ENCODE measurements at regions not wholly inside any gene's neighbourhood (a gene's known extent, or its start where the extent isn't known, plus 50 kb on each side); places are given as distances from the start of the nearest gene placed in this dataset.

DNA sequence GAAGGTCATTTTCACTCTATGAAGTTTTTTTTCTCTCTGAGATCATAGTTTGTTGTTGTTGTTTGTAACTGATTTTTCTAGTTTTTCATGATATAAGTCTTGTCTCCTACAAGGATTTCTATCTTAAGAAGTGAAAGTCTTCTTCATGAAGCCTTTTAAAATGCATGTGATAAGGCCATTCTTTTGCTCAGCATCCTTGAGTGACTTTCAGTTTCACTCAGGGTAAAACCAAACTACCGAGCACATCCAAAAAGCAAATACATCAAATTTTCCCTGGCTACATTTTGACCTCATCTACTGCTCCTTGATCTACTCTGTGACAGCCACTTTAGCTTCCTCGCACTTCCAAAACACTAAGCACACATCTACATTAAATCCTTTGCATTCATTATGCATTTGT is 580.7 kb downstream of the KCTD8 start:
- no peak for DNase-seq (ENCODE audit: low read depth, low spot score)
- H3K27ac ChIP-seq = no peak overlapping the region

DNA sequence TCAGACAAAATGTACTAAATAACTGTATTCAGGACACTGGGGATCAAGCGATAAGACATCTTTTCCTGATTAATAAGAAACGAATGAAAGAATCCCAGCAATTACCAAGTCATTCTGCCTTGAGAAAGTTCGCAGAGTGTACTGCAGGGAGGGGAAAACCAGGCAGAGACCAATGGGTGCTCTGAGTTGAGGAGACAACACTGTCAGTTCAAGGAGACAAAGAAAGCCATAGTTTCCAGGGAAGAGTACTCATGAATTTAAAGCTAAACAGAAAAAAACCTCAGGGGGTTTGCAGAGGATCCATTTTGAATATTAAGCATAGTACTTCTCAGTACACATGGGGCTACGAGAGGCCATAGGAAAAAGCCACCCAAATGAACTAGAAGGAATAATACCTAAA is 573.0 kb downstream of the KCTD8 start:
- H3K27ac ChIP-seq = no peak overlapping the region
- DNase-seq (ENCODE audit: low read depth, low spot score) = no peak

- DNase-seq (ENCODE audit: low read depth, low spot score) = no peak
- no peak overlapping the region for H3K27ac ChIP-seq
Observed at GRCh38 chr4:43882470-43882869, 566.1 kb downstream of the KCTD8 start.

GRCh38 chr4:43886196-43886595 is 562.4 kb downstream of the KCTD8 start:
- no peak overlapping the region for H3K27ac ChIP-seq
- no peak for DNase-seq (ENCODE audit: low read depth, low spot score)

DNA sequence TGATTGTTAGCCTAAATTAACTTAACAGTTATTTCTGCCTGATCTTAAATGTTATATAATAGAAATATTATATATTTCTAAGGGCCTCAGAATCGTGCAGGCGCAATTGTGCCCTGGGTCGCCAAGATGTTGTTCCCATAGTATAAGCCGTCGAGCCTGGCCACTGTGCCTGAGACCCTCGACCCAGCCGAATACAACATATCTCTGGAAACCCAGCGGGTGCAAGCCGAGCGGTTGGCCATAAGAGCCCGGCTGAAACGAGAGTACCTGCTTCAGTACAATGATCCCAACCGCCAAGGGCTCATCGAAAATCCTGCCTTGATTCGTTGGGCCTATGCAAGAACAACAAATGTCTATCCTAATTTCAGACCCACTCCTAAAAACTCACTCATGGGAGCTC is 549.8 kb downstream of the KCTD8 start:
- DNase-seq (ENCODE audit: low read depth, low spot score) = no peak
- no peak overlapping the region for H3K27ac ChIP-seq

DNA sequence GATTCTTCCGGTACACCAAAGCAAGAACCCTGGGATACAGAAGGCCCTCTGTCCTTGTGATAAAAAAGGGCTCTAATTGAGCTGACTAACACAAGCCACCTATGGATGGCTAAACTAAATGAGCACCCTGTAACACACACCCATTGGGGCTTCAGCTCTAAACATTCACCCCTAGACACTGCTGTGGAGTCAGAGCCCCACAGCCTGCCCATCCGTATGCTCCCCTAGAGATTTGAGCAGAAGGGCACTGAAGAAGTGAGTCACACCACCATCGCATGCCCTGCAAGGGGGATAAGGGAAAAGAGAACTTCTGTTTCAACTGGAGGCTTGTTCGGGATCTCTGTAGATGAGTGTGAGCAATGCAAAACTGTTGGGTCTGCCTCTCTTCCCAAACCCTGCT is 545.2 kb downstream of the KCTD8 start:
- H3K27ac ChIP-seq = no peak overlapping the region
- DNase-seq (ENCODE audit: low read depth, low spot score) = no peak

GRCh38 chr4:43918377-43918776 is 530.2 kb downstream of the KCTD8 start:
- DNase-seq (ENCODE audit: low read depth, low spot score) = no peak
- no peak overlapping the region for H3K27ac ChIP-seq

DNA sequence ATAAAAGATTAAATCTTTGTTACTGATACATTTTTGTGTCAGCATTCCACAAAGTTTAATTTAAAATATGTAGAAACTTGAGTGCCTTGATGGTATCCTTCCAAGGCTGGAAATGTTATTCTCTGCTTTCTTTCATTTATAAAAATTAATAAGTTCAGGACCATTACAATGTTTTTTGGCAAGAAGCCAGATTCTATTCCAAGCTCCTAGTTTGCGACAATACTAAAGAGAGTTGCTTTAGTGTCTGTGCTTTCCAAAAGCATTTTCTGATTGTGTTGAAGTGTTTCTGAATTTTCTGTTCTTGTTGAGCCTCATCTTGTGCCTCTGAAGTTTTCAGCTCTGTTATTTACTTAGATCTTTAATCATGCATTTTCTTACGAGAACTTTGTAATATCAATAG is 516.2 kb downstream of the KCTD8 start:
- DNase-seq (ENCODE audit: low read depth, low spot score) = no peak
- no peak overlapping the region for H3K27ac ChIP-seq

DNA sequence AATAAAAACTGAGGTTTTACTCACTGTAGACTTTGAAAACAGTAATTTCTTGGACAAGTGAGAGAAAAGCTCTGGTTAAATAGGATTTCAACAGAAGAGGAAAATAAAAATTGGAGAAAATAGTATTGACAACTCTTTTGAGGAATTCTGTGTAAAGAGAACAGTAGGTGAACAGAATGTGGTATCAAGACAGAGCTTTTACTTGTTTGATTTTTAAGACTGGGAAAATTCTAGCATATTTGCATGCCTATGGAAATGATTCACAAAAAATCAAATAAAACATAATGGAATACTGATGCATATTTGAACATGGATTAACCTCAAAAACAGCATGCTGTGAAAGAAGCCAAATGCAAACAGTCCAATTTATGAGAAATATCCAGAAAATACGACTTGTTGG is 504.6 kb downstream of the KCTD8 start:
- no peak overlapping the region for H3K27ac ChIP-seq
- no peak for DNase-seq (ENCODE audit: low read depth, low spot score)

GRCh38 chr4:43959976-43960375 is 488.6 kb downstream of the KCTD8 start:
- H3K27ac ChIP-seq = no peak overlapping the region
- no peak for DNase-seq (ENCODE audit: low read depth, low spot score)

DNA sequence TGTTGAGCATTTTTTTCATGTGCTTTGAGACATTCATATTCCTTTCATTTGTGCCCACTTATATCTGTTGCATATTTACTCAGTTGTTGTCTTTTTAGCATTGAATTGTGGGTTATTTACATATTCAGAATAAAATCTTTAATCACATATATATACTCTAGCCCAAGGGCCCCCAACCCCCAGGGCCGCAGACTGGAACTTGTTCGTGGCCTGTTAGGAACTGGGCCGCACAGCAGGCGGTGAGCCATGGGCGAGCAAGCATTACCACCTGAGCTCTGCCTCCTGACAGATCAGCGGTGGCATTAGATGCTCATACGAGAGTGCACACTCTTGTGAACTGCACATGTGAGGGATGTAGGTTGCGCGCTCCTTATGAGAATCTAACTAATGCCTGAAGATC is 480.6 kb downstream of the KCTD8 start:
- H3K27ac ChIP-seq = no peak overlapping the region

DNA sequence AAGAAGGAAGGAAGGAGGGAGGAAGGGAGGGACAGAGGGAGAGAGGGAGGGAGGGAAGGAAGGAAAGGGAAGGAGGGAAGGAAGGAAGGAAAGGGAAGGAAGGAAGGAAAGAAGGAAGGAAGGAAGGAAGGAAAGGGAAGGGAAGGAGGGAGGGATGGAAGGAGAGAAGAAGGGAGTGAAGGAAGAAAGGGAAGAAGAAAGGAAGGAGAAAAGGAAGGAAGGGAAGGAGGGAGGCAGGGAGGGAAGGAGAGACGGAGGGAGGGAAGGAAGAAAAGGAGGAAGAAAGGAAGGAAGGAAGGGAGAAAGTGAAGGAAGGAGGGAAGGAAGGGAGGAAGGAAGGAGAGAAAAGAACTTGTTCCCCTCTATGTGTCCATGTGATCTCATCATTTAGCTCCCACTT is 465.0 kb downstream of the KCTD8 start:
- DNase-seq (ENCODE audit: low read depth, low spot score) = no peak
- no peak overlapping the region for H3K27ac ChIP-seq

More for the DNA sequence above, 480.6 kb downstream of the KCTD8 start:
- no peak for DNase-seq (ENCODE audit: low read depth, low spot score)

GRCh38 chr4:43987331-43987944 is 461.2 kb downstream of the KCTD8 start:
- no peak overlapping the region for H3K27ac ChIP-seq
- DNase-seq (ENCODE audit: low read depth, low spot score) = no peak

- DNase-seq (ENCODE audit: low read depth, low spot score) = no peak
- no peak overlapping the region for H3K27ac ChIP-seq
Observed at GRCh38 chr4:43990551-43990950, 458.1 kb downstream of the KCTD8 start.

- H3K27ac ChIP-seq = no peak overlapping the region
- DNase-seq (ENCODE audit: low read depth, low spot score) = no peak
Observed at GRCh38 chr4:43990963-43991362, 457.6 kb downstream of the KCTD8 start.

- no peak overlapping the region for H3K27ac ChIP-seq
- DNase-seq (ENCODE audit: low read depth, low spot score) = no peak
Observed at GRCh38 chr4:43992552-43992951, 456.1 kb downstream of the KCTD8 start.

- H3K27ac ChIP-seq = no peak overlapping the region
- DNase-seq (ENCODE audit: low read depth, low spot score) = no peak
Observed at GRCh38 chr4:43993196-43993902, 455.3 kb downstream of the KCTD8 start.

GRCh38 chr4:43999669-44000068 is 448.9 kb downstream of the KCTD8 start:
- DNase-seq (ENCODE audit: low read depth, low spot score) = no peak
- H3K27ac ChIP-seq = no peak overlapping the region

DNA sequence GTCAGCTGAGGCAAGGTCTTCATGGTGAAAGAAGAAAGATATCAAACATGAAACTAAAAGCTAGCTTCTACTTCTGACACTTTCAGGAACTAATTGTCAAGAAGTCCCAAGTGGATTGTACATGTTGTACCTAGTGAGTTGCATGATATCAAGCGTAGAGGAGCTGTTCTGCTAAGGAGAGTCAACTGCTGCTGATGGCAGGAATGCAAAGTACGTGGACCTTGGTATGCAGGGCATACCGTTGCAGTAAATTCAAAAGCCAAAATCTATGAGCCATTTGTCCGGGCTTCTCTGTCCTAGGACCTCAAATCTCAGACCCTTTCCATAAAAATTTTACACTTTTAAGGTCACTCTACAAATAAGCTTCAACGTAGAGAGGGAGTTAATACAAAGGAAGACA is 446.2 kb downstream of the KCTD8 start:
- DNase-seq (ENCODE audit: low read depth, low spot score) = no peak
- no peak overlapping the region for H3K27ac ChIP-seq

DNA sequence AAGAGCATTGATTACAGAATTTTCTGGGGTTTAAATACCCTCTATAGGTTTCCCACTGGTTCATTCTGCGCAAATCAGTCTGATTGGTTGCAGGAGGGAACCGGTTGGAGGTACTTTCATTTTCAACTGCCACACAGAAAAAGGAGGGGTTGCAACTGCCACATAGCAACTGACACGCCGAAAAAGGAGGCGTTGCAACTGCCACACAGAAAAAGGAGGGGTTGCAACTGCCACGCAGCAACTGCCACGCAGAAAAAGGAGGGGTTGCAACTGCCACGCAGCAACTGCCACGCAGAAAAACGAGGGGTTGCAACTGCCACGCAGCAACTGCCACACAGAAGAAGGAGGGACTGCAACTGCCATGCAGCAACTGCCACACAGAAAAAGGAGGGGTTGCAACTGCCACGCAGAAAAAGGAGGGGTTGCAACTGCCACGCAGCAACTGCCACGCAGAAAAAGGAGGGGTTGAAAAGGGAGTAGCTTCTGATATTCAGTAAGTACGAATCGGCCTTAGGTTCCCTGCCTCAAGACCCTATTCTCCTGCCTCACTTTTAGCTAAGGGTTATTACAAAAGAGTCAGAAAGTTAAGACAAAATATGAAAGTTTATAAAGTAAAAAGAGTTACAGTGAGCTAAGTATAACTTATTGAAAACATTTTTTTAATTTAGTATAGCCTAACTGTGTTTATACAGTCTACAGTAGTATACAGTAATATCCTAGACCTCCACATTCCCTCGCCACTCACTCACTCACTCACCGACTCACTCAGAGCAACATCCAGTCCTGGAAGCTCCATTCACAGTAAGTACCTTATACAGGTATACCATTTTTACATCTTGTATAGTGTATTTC is 431.8 kb downstream of the KCTD8 start:
- DNase-seq (ENCODE audit: low read depth, low spot score) = no peak
- H3K27ac ChIP-seq = no peak overlapping the region

GRCh38 chr4:44017422-44017739 is 431.2 kb downstream of the KCTD8 start:
- no peak overlapping the region for H3K27ac ChIP-seq
- no peak for DNase-seq (ENCODE audit: low read depth, low spot score)

Data from epithelial cell of prostate (primary cell).